ENCODE measurements at regions not wholly inside any gene's neighbourhood (a gene's known extent, or its start where the extent isn't known, plus 50 kb on each side); places are given as distances from the start of the nearest gene placed in this dataset.
"Not testable (repeated sequence)": the region's sequence is repeated elsewhere in the genome, so short reads cannot be mapped to it uniquely, and the experiment has no call there.

DNA sequence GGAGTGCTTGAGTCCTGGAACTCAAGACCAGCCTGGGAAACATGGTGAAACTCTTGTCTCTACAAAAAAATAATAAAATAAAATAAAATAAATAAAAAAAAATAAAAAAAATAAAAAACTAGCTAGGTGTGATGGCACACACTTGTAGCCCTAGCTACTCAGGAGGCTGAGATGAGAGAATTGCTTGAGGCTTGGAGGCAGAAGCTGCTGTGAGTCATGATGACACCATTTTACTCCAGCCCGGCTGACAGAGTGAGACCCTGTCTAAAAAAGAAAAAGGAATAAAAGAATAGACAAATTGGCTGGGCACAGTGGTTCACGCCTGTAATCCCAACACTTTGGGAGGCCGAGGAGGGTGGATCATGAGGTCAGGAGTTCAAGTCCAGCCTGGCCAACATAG lies 1168.9 kb downstream of the SLITRK5 start:
- Histone ChIP-seq H4K20me1 (ENCODE audit: insufficient read depth, low read length) (no peaks in the 10 kb centered on the region), H3K27ac (ENCODE audit: low read length) (no peak overlapping the region), H3K36me3 (replicated peaks; ENCODE audit: low read depth, low read length) (no peaks in the 10 kb centered on the region), H3K4me3 (ENCODE audit: low read length) (no peak overlapping the region), H3K9me3 (ENCODE audit: insufficient read depth, low read length) (no peaks in the 10 kb centered on the region), H3K4me1 (ENCODE audit: low read length) (no peaks in the 10 kb centered on the region), H3K79me2 (ENCODE audit: low read length) (no peaks in the 10 kb centered on the region), H2AFZ (ENCODE audit: low read depth, low read length) (no peak overlapping the region), H3K27me3 (ENCODE audit: low read depth, low read length) (no peaks in the 10 kb centered on the region), H3K4me2 (ENCODE audit: low read length) (no peak overlapping the region), H3K9ac (ENCODE audit: low read length) (no peak overlapping the region)
- no peak for TF ChIP-seq EZH2phosphoT487 (IDR thresholded peaks at IDR 0.05; ENCODE audit: low read depth)
- TF ChIP-seq, protein P1, sequence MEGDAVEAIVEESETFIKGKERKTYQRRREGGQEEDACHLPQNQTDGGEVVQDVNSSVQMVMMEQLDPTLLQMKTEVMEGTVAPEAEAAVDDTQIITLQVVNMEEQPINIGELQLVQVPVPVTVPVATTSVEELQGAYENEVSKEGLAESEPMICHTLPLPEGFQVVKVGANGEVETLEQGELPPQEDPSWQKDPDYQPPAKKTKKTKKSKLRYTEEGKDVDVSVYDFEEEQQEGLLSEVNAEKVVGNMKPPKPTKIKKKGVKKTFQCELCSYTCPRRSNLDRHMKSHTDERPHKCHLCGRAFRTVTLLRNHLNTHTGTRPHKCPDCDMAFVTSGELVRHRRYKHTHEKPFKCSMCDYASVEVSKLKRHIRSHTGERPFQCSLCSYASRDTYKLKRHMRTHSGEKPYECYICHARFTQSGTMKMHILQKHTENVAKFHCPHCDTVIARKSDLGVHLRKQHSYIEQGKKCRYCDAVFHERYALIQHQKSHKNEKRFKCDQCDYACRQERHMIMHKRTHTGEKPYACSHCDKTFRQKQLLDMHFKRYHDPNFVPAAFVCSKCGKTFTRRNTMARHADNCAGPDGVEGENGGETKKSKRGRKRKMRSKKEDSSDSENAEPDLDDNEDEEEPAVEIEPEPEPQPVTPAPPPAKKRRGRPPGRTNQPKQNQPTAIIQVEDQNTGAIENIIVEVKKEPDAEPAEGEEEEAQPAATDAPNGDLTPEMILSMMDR (IDR thresholded peaks at IDR 0.05; ENCODE audit: low read depth, low read length): no peak

DNA sequence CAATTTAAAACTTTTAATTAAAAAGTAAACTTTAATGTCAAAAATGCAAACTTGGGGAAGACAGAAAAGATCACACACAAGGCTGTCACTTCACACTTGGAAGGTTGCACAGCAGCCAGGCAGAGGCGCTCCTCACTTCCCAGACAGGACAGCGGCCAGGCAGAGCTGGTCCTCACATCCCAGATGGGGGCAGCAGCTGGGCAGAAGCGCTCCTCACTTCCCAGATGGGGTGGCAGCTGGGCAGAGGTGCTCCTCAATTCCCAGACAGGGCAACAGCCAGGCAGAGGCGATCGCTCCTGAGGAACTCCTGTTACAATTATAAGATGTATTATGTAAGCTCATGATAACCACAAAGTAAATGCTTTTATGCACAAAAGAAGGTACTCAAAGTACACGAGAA lies 1181.1 kb downstream of the SLITRK5 start:
- not testable (repeated sequence) for H3K9ac ChIP-seq (ENCODE audit: low read length); H3K79me2 ChIP-seq (ENCODE audit: low read length); H3K4me2 ChIP-seq (ENCODE audit: low read length); H3K27ac ChIP-seq (ENCODE audit: low read length); H2AFZ ChIP-seq (ENCODE audit: low read depth, low read length); H3K4me1 ChIP-seq (ENCODE audit: low read length); H3K4me3 ChIP-seq (ENCODE audit: low read length); H3K36me3 ChIP-seq (replicated peaks; ENCODE audit: low read depth, low read length); H3K9me3 ChIP-seq (ENCODE audit: insufficient read depth, low read length); H3K27me3 ChIP-seq (ENCODE audit: low read depth, low read length); H4K20me1 ChIP-seq (ENCODE audit: insufficient read depth, low read length)

DNA sequence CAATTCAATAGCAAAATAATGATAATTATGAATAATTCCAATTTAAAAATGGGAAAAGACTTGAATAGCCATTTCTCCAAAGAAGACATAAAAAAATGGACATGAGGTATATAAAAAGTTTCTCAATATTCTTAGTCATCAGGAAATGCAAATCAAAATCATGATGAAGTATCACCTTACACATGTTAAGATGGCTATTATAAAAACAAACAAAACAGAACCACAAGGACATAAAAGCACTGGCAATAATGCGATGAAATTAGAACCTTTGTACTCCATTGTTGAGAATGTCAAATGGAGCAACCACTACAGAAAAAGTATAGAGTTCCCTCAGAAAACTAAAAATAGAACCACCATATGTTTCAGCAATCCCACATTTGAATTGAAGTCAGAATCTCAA lies 1186.1 kb downstream of the SLITRK5 start:
- Histone ChIP-seq H3K36me3 (replicated peaks; ENCODE audit: low read depth, low read length) (no peaks in the 10 kb centered on the region), H3K79me2 (ENCODE audit: low read length) (no peaks in the 10 kb centered on the region), H3K27ac (ENCODE audit: low read length) (no peak overlapping the region), H4K20me1 (ENCODE audit: insufficient read depth, low read length) (no peaks in the 10 kb centered on the region), H3K4me1 (ENCODE audit: low read length) (no peaks in the 10 kb centered on the region), H3K27me3 (ENCODE audit: low read depth, low read length) (no peaks in the 10 kb centered on the region), H3K4me3 (ENCODE audit: low read length) (no peak overlapping the region), H3K9ac (ENCODE audit: low read length) (no peak overlapping the region), H2AFZ (ENCODE audit: low read depth, low read length) (no peak overlapping the region), H3K9me3 (ENCODE audit: insufficient read depth, low read length) (no peaks in the 10 kb centered on the region), H3K4me2 (ENCODE audit: low read length) (no peak overlapping the region)
- TF ChIP-seq EZH2phosphoT487 (IDR thresholded peaks at IDR 0.05; ENCODE audit: low read depth): no peak
- TF ChIP-seq, protein P1 (IDR thresholded peaks at IDR 0.05; ENCODE audit: low read depth, low read length): no peak

DNA sequence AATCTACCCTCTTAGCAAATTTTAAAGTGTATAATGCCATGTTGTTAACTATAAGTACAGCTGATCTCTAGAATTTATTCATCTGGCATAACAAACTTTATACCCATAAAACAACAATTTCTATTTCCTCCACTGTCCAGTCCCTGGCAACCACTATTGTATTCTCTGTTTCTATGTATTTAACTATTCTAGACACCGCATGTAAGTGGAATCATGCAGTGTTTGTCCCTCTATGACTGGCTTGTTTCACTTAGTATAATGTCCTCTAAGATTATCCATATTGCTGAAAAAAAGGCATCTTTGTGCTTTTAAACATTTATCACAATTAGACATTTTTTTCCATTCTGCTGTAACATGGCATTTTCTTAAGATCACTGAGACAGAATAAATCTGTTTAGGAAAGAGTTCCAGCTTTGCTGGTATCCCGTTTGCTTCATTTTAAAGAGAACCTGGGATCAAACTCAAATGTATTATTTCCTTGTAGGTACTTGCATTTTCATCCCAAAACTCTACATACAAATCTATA lies 1191.0 kb downstream of the SLITRK5 start:
- Histone ChIP-seq H3K27ac (ENCODE audit: low read length) (no peak overlapping the region), H3K4me3 (ENCODE audit: low read length) (no peak overlapping the region), H4K20me1 (ENCODE audit: insufficient read depth, low read length) (no peaks in the 10 kb centered on the region), H2AFZ (ENCODE audit: low read depth, low read length) (no peak overlapping the region), H3K4me2 (ENCODE audit: low read length) (no peak overlapping the region), H3K9me3 (ENCODE audit: insufficient read depth, low read length) (no peaks in the 10 kb centered on the region), H3K9ac (ENCODE audit: low read length) (no peak overlapping the region), H3K79me2 (ENCODE audit: low read length) (no peaks in the 10 kb centered on the region), H3K27me3 (ENCODE audit: low read depth, low read length) (no peaks in the 10 kb centered on the region), H3K36me3 (replicated peaks; ENCODE audit: low read depth, low read length) (no peaks in the 10 kb centered on the region), H3K4me1 (ENCODE audit: low read length) (no peaks in the 10 kb centered on the region)
- TF ChIP-seq EZH2phosphoT487 (IDR thresholded peaks at IDR 0.05; ENCODE audit: low read depth): no peak
- TF ChIP-seq, protein P1 (IDR thresholded peaks at IDR 0.05; ENCODE audit: low read depth, low read length): no peak

DNA sequence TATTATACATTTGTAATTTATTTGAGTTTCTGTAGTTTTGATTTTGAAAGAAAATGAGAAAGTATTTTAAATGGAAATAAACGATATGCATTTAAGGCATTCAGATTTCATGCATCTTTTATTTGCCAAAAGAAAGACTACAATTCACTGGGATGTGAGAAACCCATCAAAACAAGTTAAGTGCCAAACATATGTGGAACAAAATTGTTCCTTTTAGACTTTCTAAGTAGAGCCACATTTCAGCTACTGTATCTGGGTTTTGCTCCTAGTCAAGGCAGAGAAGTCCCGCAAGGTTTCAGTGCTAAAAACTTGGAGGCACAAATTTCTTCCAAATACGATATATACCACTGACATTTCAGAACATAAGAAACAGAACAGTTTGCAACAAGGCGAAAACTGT lies 1191.9 kb downstream of the SLITRK5 start:
- Histone ChIP-seq H3K27ac (ENCODE audit: low read length) (no peak overlapping the region), H3K9me3 (ENCODE audit: insufficient read depth, low read length) (no peaks in the 10 kb centered on the region), H3K4me1 (ENCODE audit: low read length) (no peaks in the 10 kb centered on the region), H3K27me3 (ENCODE audit: low read depth, low read length) (no peaks in the 10 kb centered on the region), H3K9ac (ENCODE audit: low read length) (no peak overlapping the region), H2AFZ (ENCODE audit: low read depth, low read length) (no peak overlapping the region), H3K4me3 (ENCODE audit: low read length) (no peak overlapping the region), H3K79me2 (ENCODE audit: low read length) (no peaks in the 10 kb centered on the region), H4K20me1 (ENCODE audit: insufficient read depth, low read length) (no peaks in the 10 kb centered on the region), H3K4me2 (ENCODE audit: low read length) (no peak overlapping the region), H3K36me3 (replicated peaks; ENCODE audit: low read depth, low read length) (no peaks in the 10 kb centered on the region)
- TF ChIP-seq, protein P1 (IDR thresholded peaks at IDR 0.05; ENCODE audit: low read depth, low read length): no peak
- no peak for TF ChIP-seq EZH2phosphoT487 (IDR thresholded peaks at IDR 0.05; ENCODE audit: low read depth)

Data from OCI-LY3 (cell line).